GM21619 (cell line): ENCODE measurements at regions not wholly inside any gene's neighbourhood (a gene's known extent, or its start where the extent isn't known, plus 50 kb on each side); places are given as distances from the start of the nearest gene placed in this dataset.

Source experiments
- ATAC-seq: cut with Tn5 transposase; IDR thresholded peaks from one replicate; pipeline ENCODE4 v1.9.1; 2021; ENCODE audit not compliant: unreplicated experiment

- ATAC-seq, result no peak
Observed at GRCh38 chr6:163831736-163832135, 417.2 kb downstream of the QKI start.

- ATAC-seq, result no peak
Observed at GRCh38 chr6:163830641-163831040, 416.1 kb downstream of the QKI start.

GRCh38 chr6:163828038-163828795 is 413.7 kb downstream of the QKI start:
- ATAC-seq, result no peak

GRCh38 chr6:163827143-163827542 is 412.6 kb downstream of the QKI start:
- ATAC-seq, result no peak

- ATAC-seq, result no peak
Observed at GRCh38 chr6:163826629-163827028, 412.1 kb downstream of the QKI start.

GRCh38 chr6:163825033-163825432 is 410.5 kb downstream of the QKI start:
- ATAC-seq, result no peak

- no peak for ATAC-seq
Observed at GRCh38 chr6:163823577-163823976, 409.1 kb downstream of the QKI start.

GRCh38 chr6:163820745-163821458 is 406.4 kb downstream of the QKI start:
- no peak for ATAC-seq

- no peak for ATAC-seq
Observed at GRCh38 chr6:163820171-163820570, 405.7 kb downstream of the QKI start.

- ATAC-seq, result no peak
Observed at GRCh38 chr6:163818719-163819118, 404.2 kb downstream of the QKI start.

- ATAC-seq, result no peak
Observed at GRCh38 chr6:163816441-163816840, 401.9 kb downstream of the QKI start.

GRCh38 chr6:163815796-163816195 is 401.3 kb downstream of the QKI start:
- ATAC-seq, result no peak

GRCh38 chr6:163814494-163815364 is 400.2 kb downstream of the QKI start:
- ATAC-seq, result peak; percentile 76

- peak; percentile 58 for ATAC-seq
Observed at GRCh38 chr6:163813979-163814493, 399.5 kb downstream of the QKI start.

- no peak for ATAC-seq
Observed at GRCh38 chr6:163811317-163811716, 396.8 kb downstream of the QKI start.

GRCh38 chr6:163809364-163809763 is 394.8 kb downstream of the QKI start:
- ATAC-seq, result no peak

GRCh38 chr6:163808871-163809270 is 394.4 kb downstream of the QKI start:
- no peak for ATAC-seq

- no peak for ATAC-seq
Observed at GRCh38 chr6:163808231-163808630, 393.7 kb downstream of the QKI start.

GRCh38 chr6:163806755-163807499 is 392.4 kb downstream of the QKI start:
- ATAC-seq, result no peak

- ATAC-seq, result no peak
Observed at GRCh38 chr6:163804991-163805390, 390.5 kb downstream of the QKI start.

GRCh38 chr6:163802267-163802666 is 387.7 kb downstream of the QKI start:
- no peak for ATAC-seq
